ENCODE measurements at regions not wholly inside any gene's neighbourhood (a gene's known extent, or its start where the extent isn't known, plus 50 kb on each side); places are given as distances from the start of the nearest gene placed in this dataset.
"Not testable (repeated sequence)": the region's sequence is repeated elsewhere in the genome, so short reads cannot be mapped to it uniquely, and the experiment has no call there.

GRCh38 chr13:84812789-84813188 is 930.5 kb upstream of the SLITRK1 start:
- intact Hi-C loops (cut with micrococcal nuclease) = no loop called here
- Histone ChIP-seq H3K4me1 (ENCODE audit: insufficient read depth, low read length) (no peaks in the 10 kb centered on the region), H3K4me3 (ENCODE audit: low read length in 2 of 2) (no peak overlapping the region), H3K27ac (ENCODE audit: low read depth, low read length) (no peak overlapping the region), H3K27me3 (ENCODE audit: insufficient read depth, low read length) (no peaks in the 10 kb centered on the region), H3K9me3 (ENCODE audit: control insufficient read depth in 1 of 2, low read length in 2 of 2) (no peaks in the 10 kb centered on the region), H3K36me3 (ENCODE audit: insufficient read depth, low read length) (no peaks in the 10 kb centered on the region)
- H3K9me3 Mint-ChIP-seq = peaks cover 0 to 5% (median 0%) of the 10 kb centered on the region in 8 donors
- H3K4me3 Mint-ChIP-seq = no peak overlapping the region
- DNase-seq = no peak
- ChIA-PET CTCF (ENCODE audit: partially characterized antibody) (no interaction called here), POLR2A (ENCODE audit: partially characterized antibody) (no interaction called here)
- no peaks in the 10 kb centered on the region for H3K27me3 Mint-ChIP-seq
- no peaks in the 10 kb centered on the region for H3K36me3 Mint-ChIP-seq
- H3K4me1 Mint-ChIP-seq = no peaks in the 10 kb centered on the region
- H3K27ac Mint-ChIP-seq = no peak overlapping the region

GRCh38 chr13:84812078-84812477 is 929.8 kb upstream of the SLITRK1 start:
- no peak overlapping the region for H3K27ac ChIP-seq (ENCODE audit: low read depth, low read length)
- no peaks in the 10 kb centered on the region for H3K4me1 Mint-ChIP-seq
- H3K27ac Mint-ChIP-seq = no peak overlapping the region
- H3K27me3 ChIP-seq (ENCODE audit: insufficient read depth, low read length) = no peaks in the 10 kb centered on the region
- DNase-seq = no peak
- intact Hi-C loops (cut with micrococcal nuclease) = no loop called here
- H3K9me3 ChIP-seq (ENCODE audit: control insufficient read depth in 1 of 2, low read length in 2 of 2) = no peaks in the 10 kb centered on the region
- ChIA-PET CTCF (ENCODE audit: partially characterized antibody) (no interaction called here), POLR2A (ENCODE audit: partially characterized antibody) (no interaction called here)
- no peak overlapping the region for H3K4me3 Mint-ChIP-seq
- H3K36me3 Mint-ChIP-seq = no peaks in the 10 kb centered on the region
- H3K27me3 Mint-ChIP-seq = no peaks in the 10 kb centered on the region
- H3K4me3 ChIP-seq (ENCODE audit: low read length in 2 of 2) = no peak overlapping the region
- no peaks in the 10 kb centered on the region for H3K4me1 ChIP-seq (ENCODE audit: insufficient read depth, low read length)
- H3K9me3 Mint-ChIP-seq = peaks cover 0 to 3% (median 0%) of the 10 kb centered on the region in 8 donors
- no peaks in the 10 kb centered on the region for H3K36me3 ChIP-seq (ENCODE audit: insufficient read depth, low read length)

- H3K27ac Mint-ChIP-seq = no peak overlapping the region
- CTCF ChIA-PET (ENCODE audit: partially characterized antibody) = no interaction called here
- no peaks in the 10 kb centered on the region for H3K27me3 ChIP-seq (ENCODE audit: insufficient read depth, low read length)
- POLR2A ChIA-PET (ENCODE audit: partially characterized antibody) = no interaction called here
- no peaks in the 10 kb centered on the region for H3K4me1 ChIP-seq (ENCODE audit: insufficient read depth, low read length)
- no peaks in the 10 kb centered on the region for H3K27me3 Mint-ChIP-seq
- no peak overlapping the region for H3K4me3 ChIP-seq (ENCODE audit: low read length in 2 of 2)
- intact Hi-C loops (cut with micrococcal nuclease) = no loop called here
- no peak for DNase-seq
- H3K27ac ChIP-seq (ENCODE audit: low read depth, low read length) = no peak overlapping the region
- H3K36me3 Mint-ChIP-seq = no peaks in the 10 kb centered on the region
- H3K9me3 ChIP-seq (ENCODE audit: control insufficient read depth in 1 of 2, low read length in 2 of 2) = no peaks in the 10 kb centered on the region
- H3K4me3 Mint-ChIP-seq = no peak overlapping the region
- H3K9me3 Mint-ChIP-seq = no peaks in the 10 kb centered on the region
- no peaks in the 10 kb centered on the region for H3K36me3 ChIP-seq (ENCODE audit: insufficient read depth, low read length)
- H3K4me1 Mint-ChIP-seq = no peaks in the 10 kb centered on the region
Observed at GRCh38 chr13:84810781-84811180, 928.5 kb upstream of the SLITRK1 start.

GRCh38 chr13:84802073-84802472 is 919.8 kb upstream of the SLITRK1 start:
- H3K36me3 Mint-ChIP-seq = no peaks in the 10 kb centered on the region
- H3K27me3 Mint-ChIP-seq = no peaks in the 10 kb centered on the region
- POLR2A ChIA-PET (ENCODE audit: partially characterized antibody) = no interaction called here
- CTCF ChIA-PET (ENCODE audit: partially characterized antibody) = no interaction called here
- intact Hi-C loops (cut with micrococcal nuclease) = no loop called here
- H3K4me3 ChIP-seq (ENCODE audit: low read length in 2 of 2) = no peak overlapping the region
- H3K36me3 ChIP-seq (ENCODE audit: insufficient read depth, low read length) = no peaks in the 10 kb centered on the region
- no peak overlapping the region for H3K27ac ChIP-seq (ENCODE audit: low read depth, low read length)
- no peaks in the 10 kb centered on the region for H3K4me1 Mint-ChIP-seq
- no peak overlapping the region for H3K27ac Mint-ChIP-seq
- no peaks in the 10 kb centered on the region for H3K4me1 ChIP-seq (ENCODE audit: insufficient read depth, low read length)
- H3K9me3 Mint-ChIP-seq = peaks cover 0 to 4% (median 0%) of the 10 kb centered on the region in 8 donors
- no peak overlapping the region for H3K4me3 Mint-ChIP-seq
- no peak for DNase-seq
- no peaks in the 10 kb centered on the region for H3K9me3 ChIP-seq (ENCODE audit: control insufficient read depth in 1 of 2, low read length in 2 of 2)
- no peaks in the 10 kb centered on the region for H3K27me3 ChIP-seq (ENCODE audit: insufficient read depth, low read length)

- ChIA-PET POLR2A (ENCODE audit: partially characterized antibody) (no interaction called here), CTCF (ENCODE audit: partially characterized antibody) (no interaction called here)
- H3K27ac ChIP-seq (ENCODE audit: low read depth, low read length) = no peak overlapping the region
- no peaks in the 10 kb centered on the region for H3K9me3 ChIP-seq (ENCODE audit: control insufficient read depth in 1 of 2, low read length in 2 of 2)
- H3K4me1 ChIP-seq (ENCODE audit: insufficient read depth, low read length) = no peaks in the 10 kb centered on the region
- Mint-ChIP-seq H3K9me3 (peaks cover 0 to 12% (median 4%) of the 10 kb centered on the region in 8 donors), H3K36me3 (no peaks in the 10 kb centered on the region), H3K4me1 (no peaks in the 10 kb centered on the region), H3K27me3 (no peaks in the 10 kb centered on the region), H3K27ac (no peak overlapping the region), H3K4me3 (no peak overlapping the region)
- intact Hi-C loops (cut with micrococcal nuclease) = no loop called here
- DNase-seq = no peak
- H3K36me3 ChIP-seq (ENCODE audit: insufficient read depth, low read length) = no peaks in the 10 kb centered on the region
- no peak overlapping the region for H3K4me3 ChIP-seq (ENCODE audit: low read length in 2 of 2)
- H3K27me3 ChIP-seq (ENCODE audit: insufficient read depth, low read length) = no peaks in the 10 kb centered on the region
Observed at GRCh38 chr13:84784443-84785153, 902.3 kb upstream of the SLITRK1 start.

GRCh38 chr13:84777316-84777715 is 895.0 kb upstream of the SLITRK1 start:
- Histone ChIP-seq H3K27me3 (ENCODE audit: insufficient read depth, low read length) (no peaks in the 10 kb centered on the region), H3K9me3 (ENCODE audit: control insufficient read depth in 1 of 2, low read length in 2 of 2) (no peaks in the 10 kb centered on the region), H3K4me1 (ENCODE audit: insufficient read depth, low read length) (no peaks in the 10 kb centered on the region), H3K4me3 (ENCODE audit: low read length in 2 of 2) (no peak overlapping the region), H3K27ac (ENCODE audit: low read depth, low read length) (no peak overlapping the region), H3K36me3 (ENCODE audit: insufficient read depth, low read length) (no peaks in the 10 kb centered on the region)
- intact Hi-C loops (cut with micrococcal nuclease) = no loop called here
- H3K27ac Mint-ChIP-seq = no peak overlapping the region
- H3K9me3 Mint-ChIP-seq = peaks cover 0 to 9% (median 1%) of the 10 kb centered on the region in 8 donors
- H3K36me3 Mint-ChIP-seq = no peaks in the 10 kb centered on the region
- ChIA-PET CTCF (ENCODE audit: partially characterized antibody) (no interaction called here), POLR2A (ENCODE audit: partially characterized antibody) (no interaction called here)
- H3K4me1 Mint-ChIP-seq = no peaks in the 10 kb centered on the region
- no peak overlapping the region for H3K4me3 Mint-ChIP-seq
- H3K27me3 Mint-ChIP-seq = no peaks in the 10 kb centered on the region
- no peak for DNase-seq

GRCh38 chr13:84776593-84776992 is 894.3 kb upstream of the SLITRK1 start:
- POLR2A ChIA-PET (ENCODE audit: partially characterized antibody) = no interaction called here
- Mint-ChIP-seq H3K27me3 (no peaks in the 10 kb centered on the region), H3K4me1 (no peaks in the 10 kb centered on the region)

GRCh38 chr13:84775920-84776319 is 893.6 kb upstream of the SLITRK1 start:
- H3K4me1 Mint-ChIP-seq; H3K36me3 ChIP-seq (ENCODE audit: insufficient read depth, low read length); H3K36me3 Mint-ChIP-seq; H3K27ac ChIP-seq (ENCODE audit: low read depth, low read length); H3K27ac Mint-ChIP-seq; H3K27me3 ChIP-seq (ENCODE audit: insufficient read depth, low read length); H3K9me3 Mint-ChIP-seq; H3K4me1 ChIP-seq (ENCODE audit: insufficient read depth, low read length); H3K4me3 ChIP-seq (ENCODE audit: low read length in 2 of 2); CTCF ChIA-PET (ENCODE audit: partially characterized antibody); H3K27me3 Mint-ChIP-seq; POLR2A ChIA-PET (ENCODE audit: partially characterized antibody); intact Hi-C loops (cut with micrococcal nuclease); H3K9me3 ChIP-seq (ENCODE audit: control insufficient read depth in 1 of 2, low read length in 2 of 2); H3K4me3 Mint-ChIP-seq: not testable (repeated sequence)
- peak in 1 of 5 donors; percentile 21 for DNase-seq

More at GRCh38 chr13:84776593-84776992, 894.3 kb upstream of the SLITRK1 start:
- no peaks in the 10 kb centered on the region for H3K36me3 ChIP-seq (ENCODE audit: insufficient read depth, low read length)
- CTCF ChIA-PET (ENCODE audit: partially characterized antibody) = no interaction called here
- H3K9me3 ChIP-seq (ENCODE audit: control insufficient read depth in 1 of 2, low read length in 2 of 2) = no peaks in the 10 kb centered on the region
- H3K4me3 ChIP-seq (ENCODE audit: low read length in 2 of 2) = no peak overlapping the region
- no peaks in the 10 kb centered on the region for H3K27me3 ChIP-seq (ENCODE audit: insufficient read depth, low read length)
- Mint-ChIP-seq H3K27ac (no peak overlapping the region), H3K36me3 (no peaks in the 10 kb centered on the region), H3K9me3 (peaks cover 0 to 9% (median 2%) of the 10 kb centered on the region in 8 donors), H3K4me3 (no peak overlapping the region)
- intact Hi-C loops (cut with micrococcal nuclease) = no loop called here
- H3K27ac ChIP-seq (ENCODE audit: low read depth, low read length) = no peak overlapping the region
- no peak for DNase-seq
- H3K4me1 ChIP-seq (ENCODE audit: insufficient read depth, low read length) = no peaks in the 10 kb centered on the region
